A549 (cell line): ENCODE measurements at regions not wholly inside any gene's neighbourhood (a gene's known extent, or its start where the extent isn't known, plus 50 kb on each side); places are given as distances from the start of the nearest gene placed in this dataset.

Source experiments
- EP300 ChIP-seq, 2 experiments: fragments of >200 bp; sonication (Bioruptor Twin); formaldehyde crosslinking; IDR thresholded peaks; 2 replicates in 1 of 2; 3 replicates in 1 of 2; pipeline ENCODE4 v1.6.1; 2016 to 2017
- KDM1A ChIP-seq: fragments of 200-600 bp; sonication (generic); IDR thresholded peaks from 2 replicates; pipeline ENCODE4 v1.6.1; 2016; ENCODE audit warnings: low read depth, mild to moderate bottlenecking
- MAFK ChIP-seq: fragments of 450-650 bp; IDR thresholded peaks from 2 replicates; pipeline ENCODE4 v1.6.1; 2014; ENCODE audit not compliant: partially characterized antibody
- POLR2A ChIP-seq: IDR thresholded peaks from 2 replicates; pipeline ENCODE4 v1.6.1; 2012; ENCODE audit warnings: mild to moderate bottlenecking, low read length
- RCOR1 ChIP-seq: fragments of 150-350 bp; IDR thresholded peaks from 2 replicates; pipeline ENCODE4 v1.6.1; 2014; ENCODE audit warnings: antibody characterized with exemption, low read length, low read depth
- SMC3 ChIP-seq: fragments of >200 bp; sonication (Bioruptor Twin); formaldehyde crosslinking; IDR thresholded peaks from 3 replicates; pipeline ENCODE4 v1.6.1; 2018; ENCODE audit warnings: inconsistent platforms
- ZC3H11A ChIP-seq: fragments of 450-650 bp; IDR thresholded peaks from 2 replicates; pipeline ENCODE4 v1.6.1; 2014; ENCODE audit warnings: antibody characterized with exemption, mild to moderate bottlenecking
- TF ChIP-seq, protein P1 (sequence below): fragments of 200-600 bp; sonication (generic); IDR thresholded peaks from 2 replicates; pipeline ENCODE4 v1.6.1; 2016; ENCODE audit warnings: antibody characterized with exemption, mild to moderate bottlenecking, moderate library complexity
- TF ChIP-seq, protein P2 (sequence below): fragments of 150-350 bp; IDR thresholded peaks from 2 replicates; pipeline ENCODE4 v1.6.1; 2014; ENCODE audit warnings: low read depth, mild to moderate bottlenecking, low read length
- TF ChIP-seq, protein P3 (sequence below): fragments of >200 bp; sonication (Bioruptor Twin); formaldehyde crosslinking; IDR thresholded peaks from 3 replicates; pipeline ENCODE4 v1.5.1; 2016

DNA sequence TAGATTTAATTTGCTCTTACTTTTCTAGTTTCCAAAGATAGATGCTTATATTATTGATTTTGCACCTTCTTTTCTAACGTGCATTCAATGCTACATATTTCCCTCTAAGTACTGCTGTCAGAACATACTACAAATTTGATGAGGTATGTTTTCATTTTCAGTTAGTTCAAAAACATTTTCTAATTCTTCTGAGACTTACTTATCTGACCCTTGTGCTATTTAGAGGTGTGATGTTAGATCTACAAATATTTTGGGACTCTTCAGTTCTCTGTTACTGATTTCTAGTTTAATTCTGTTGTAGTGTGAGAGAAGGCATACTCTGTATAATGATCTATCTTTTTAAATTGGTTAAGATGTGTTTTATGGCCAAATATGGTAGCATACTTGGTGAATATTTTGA lies 97.8 kb upstream of the TMEM168 start:
- TF ChIP-seq, protein P1, sequence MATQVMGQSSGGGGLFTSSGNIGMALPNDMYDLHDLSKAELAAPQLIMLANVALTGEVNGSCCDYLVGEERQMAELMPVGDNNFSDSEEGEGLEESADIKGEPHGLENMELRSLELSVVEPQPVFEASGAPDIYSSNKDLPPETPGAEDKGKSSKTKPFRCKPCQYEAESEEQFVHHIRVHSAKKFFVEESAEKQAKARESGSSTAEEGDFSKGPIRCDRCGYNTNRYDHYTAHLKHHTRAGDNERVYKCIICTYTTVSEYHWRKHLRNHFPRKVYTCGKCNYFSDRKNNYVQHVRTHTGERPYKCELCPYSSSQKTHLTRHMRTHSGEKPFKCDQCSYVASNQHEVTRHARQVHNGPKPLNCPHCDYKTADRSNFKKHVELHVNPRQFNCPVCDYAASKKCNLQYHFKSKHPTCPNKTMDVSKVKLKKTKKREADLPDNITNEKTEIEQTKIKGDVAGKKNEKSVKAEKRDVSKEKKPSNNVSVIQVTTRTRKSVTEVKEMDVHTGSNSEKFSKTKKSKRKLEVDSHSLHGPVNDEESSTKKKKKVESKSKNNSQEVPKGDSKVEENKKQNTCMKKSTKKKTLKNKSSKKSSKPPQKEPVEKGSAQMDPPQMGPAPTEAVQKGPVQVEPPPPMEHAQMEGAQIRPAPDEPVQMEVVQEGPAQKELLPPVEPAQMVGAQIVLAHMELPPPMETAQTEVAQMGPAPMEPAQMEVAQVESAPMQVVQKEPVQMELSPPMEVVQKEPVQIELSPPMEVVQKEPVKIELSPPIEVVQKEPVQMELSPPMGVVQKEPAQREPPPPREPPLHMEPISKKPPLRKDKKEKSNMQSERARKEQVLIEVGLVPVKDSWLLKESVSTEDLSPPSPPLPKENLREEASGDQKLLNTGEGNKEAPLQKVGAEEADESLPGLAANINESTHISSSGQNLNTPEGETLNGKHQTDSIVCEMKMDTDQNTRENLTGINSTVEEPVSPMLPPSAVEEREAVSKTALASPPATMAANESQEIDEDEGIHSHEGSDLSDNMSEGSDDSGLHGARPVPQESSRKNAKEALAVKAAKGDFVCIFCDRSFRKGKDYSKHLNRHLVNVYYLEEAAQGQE, result no peak
- TF ChIP-seq EP300 (IDR thresholded peaks at IDR 0.05), result no peak
- TF ChIP-seq, protein P2, sequence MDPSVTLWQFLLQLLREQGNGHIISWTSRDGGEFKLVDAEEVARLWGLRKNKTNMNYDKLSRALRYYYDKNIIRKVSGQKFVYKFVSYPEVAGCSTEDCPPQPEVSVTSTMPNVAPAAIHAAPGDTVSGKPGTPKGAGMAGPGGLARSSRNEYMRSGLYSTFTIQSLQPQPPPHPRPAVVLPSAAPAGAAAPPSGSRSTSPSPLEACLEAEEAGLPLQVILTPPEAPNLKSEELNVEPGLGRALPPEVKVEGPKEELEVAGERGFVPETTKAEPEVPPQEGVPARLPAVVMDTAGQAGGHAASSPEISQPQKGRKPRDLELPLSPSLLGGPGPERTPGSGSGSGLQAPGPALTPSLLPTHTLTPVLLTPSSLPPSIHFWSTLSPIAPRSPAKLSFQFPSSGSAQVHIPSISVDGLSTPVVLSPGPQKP, result no peak
- no peak for TF ChIP-seq ZC3H11A
- no peak for TF ChIP-seq MAFK
- TF ChIP-seq POLR2A, result no peak
- TF ChIP-seq, protein P3, sequence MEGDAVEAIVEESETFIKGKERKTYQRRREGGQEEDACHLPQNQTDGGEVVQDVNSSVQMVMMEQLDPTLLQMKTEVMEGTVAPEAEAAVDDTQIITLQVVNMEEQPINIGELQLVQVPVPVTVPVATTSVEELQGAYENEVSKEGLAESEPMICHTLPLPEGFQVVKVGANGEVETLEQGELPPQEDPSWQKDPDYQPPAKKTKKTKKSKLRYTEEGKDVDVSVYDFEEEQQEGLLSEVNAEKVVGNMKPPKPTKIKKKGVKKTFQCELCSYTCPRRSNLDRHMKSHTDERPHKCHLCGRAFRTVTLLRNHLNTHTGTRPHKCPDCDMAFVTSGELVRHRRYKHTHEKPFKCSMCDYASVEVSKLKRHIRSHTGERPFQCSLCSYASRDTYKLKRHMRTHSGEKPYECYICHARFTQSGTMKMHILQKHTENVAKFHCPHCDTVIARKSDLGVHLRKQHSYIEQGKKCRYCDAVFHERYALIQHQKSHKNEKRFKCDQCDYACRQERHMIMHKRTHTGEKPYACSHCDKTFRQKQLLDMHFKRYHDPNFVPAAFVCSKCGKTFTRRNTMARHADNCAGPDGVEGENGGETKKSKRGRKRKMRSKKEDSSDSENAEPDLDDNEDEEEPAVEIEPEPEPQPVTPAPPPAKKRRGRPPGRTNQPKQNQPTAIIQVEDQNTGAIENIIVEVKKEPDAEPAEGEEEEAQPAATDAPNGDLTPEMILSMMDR, result no peak
- TF ChIP-seq RCOR1, result no peak
- no peak for TF ChIP-seq KDM1A
- no peak for TF ChIP-seq SMC3
